Nephron progenitor cell (in vitro differentiated cells): ENCODE measurements at regions not wholly inside any gene's neighbourhood (a gene's known extent, or its start where the extent isn't known, plus 50 kb on each side); places are given as distances from the start of the nearest gene placed in this dataset.

Experiments
- DNase-seq: peaks from one replicate; pipeline ENCODE4 v3.0.0; 2021
- H3K27ac Mint-ChIP-seq: 2 replicates; pipeline ENCODE4 v1.8.0; 2021; ENCODE audit warnings: mild to moderate bottlenecking, moderate library complexity, mixed read lengths
- H3K27me3 Mint-ChIP-seq: 2 replicates; pipeline ENCODE4 v1.8.0; 2021; ENCODE audit warnings: mild to moderate bottlenecking, low read depth, mixed read lengths; ENCODE audit not compliant: poor library complexity
- H3K36me3 Mint-ChIP-seq: 2 replicates; pipeline ENCODE4 v1.8.0; 2021; ENCODE audit warnings: low read depth, mixed read lengths
- H3K4me1 Mint-ChIP-seq: 2 replicates; pipeline ENCODE4 v1.8.0; 2021; ENCODE audit warnings: mixed read lengths
- H3K4me3 Mint-ChIP-seq: 2 replicates; pipeline ENCODE4 v1.8.0; 2021; ENCODE audit warnings: mild to moderate bottlenecking, moderate library complexity, mixed read lengths
- H3K9me3 Mint-ChIP-seq: 2 replicates; pipeline ENCODE4 v1.8.0; 2021; ENCODE audit warnings: mild to moderate bottlenecking, moderate library complexity, mixed read lengths
- TF ChIP-seq, protein P1 (sequence below): fragments of 200-600 bp; sonication (generic); IDR thresholded peaks from 2 replicates; pipeline ENCODE4 v1.5.0; 2021; ENCODE audit warnings: antibody characterized with exemption

DNA sequence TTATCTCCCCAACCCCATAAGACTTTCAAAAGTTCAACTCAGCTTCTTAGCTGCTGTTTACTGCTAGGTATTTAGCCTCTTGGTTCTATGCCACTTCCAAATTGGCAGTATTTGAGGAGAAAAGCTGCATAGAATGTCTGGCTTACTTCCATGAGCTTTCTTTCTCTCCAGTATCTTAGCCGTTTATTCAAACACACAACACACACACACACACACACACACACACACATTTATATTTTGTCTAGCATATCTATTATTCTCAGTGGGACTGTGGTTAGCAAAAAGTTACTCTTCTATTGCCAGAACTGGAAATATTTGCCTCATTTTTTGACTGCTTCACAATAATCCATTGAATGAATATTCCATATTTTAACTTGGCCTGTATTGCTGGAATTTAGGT is 634.2 kb upstream of the IMPG1 start:
- TF ChIP-seq, protein P1, sequence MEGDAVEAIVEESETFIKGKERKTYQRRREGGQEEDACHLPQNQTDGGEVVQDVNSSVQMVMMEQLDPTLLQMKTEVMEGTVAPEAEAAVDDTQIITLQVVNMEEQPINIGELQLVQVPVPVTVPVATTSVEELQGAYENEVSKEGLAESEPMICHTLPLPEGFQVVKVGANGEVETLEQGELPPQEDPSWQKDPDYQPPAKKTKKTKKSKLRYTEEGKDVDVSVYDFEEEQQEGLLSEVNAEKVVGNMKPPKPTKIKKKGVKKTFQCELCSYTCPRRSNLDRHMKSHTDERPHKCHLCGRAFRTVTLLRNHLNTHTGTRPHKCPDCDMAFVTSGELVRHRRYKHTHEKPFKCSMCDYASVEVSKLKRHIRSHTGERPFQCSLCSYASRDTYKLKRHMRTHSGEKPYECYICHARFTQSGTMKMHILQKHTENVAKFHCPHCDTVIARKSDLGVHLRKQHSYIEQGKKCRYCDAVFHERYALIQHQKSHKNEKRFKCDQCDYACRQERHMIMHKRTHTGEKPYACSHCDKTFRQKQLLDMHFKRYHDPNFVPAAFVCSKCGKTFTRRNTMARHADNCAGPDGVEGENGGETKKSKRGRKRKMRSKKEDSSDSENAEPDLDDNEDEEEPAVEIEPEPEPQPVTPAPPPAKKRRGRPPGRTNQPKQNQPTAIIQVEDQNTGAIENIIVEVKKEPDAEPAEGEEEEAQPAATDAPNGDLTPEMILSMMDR, result no peak
- H3K9me3 Mint-ChIP-seq, result no peaks in the 10 kb centered on the region
- H3K4me3 Mint-ChIP-seq, result no peak overlapping the region
- no peaks in the 10 kb centered on the region for H3K36me3 Mint-ChIP-seq
- no peaks in the 10 kb centered on the region for H3K27me3 Mint-ChIP-seq
- H3K4me1 Mint-ChIP-seq, result peaks cover 43% of the 10 kb centered on the region
- DNase-seq, result no peak
- no peak overlapping the region for H3K27ac Mint-ChIP-seq

- TF ChIP-seq, protein P1, result no peak
- H3K27ac Mint-ChIP-seq, result no peak overlapping the region
- no peaks in the 10 kb centered on the region for H3K9me3 Mint-ChIP-seq
- no peaks in the 10 kb centered on the region for H3K27me3 Mint-ChIP-seq
- no peaks in the 10 kb centered on the region for H3K36me3 Mint-ChIP-seq
- H3K4me1 Mint-ChIP-seq, result peaks cover 46% of the 10 kb centered on the region
- no peak overlapping the region for H3K4me3 Mint-ChIP-seq
- no peak for DNase-seq
Measured at GRCh38 chr6:76706086-76706485, 633.6 kb upstream of the IMPG1 start.

GRCh38 chr6:76703786-76704185 is 631.3 kb upstream of the IMPG1 start:
- TF ChIP-seq, protein P1, result no peak
- no peak overlapping the region for H3K27ac Mint-ChIP-seq
- H3K9me3 Mint-ChIP-seq, result no peaks in the 10 kb centered on the region
- H3K4me3 Mint-ChIP-seq, result no peak overlapping the region
- H3K27me3 Mint-ChIP-seq, result no peaks in the 10 kb centered on the region
- DNase-seq, result no peak
- H3K36me3 Mint-ChIP-seq, result no peaks in the 10 kb centered on the region
- peaks cover 46% of the 10 kb centered on the region for H3K4me1 Mint-ChIP-seq

GRCh38 chr6:76703285-76703684 is 630.8 kb upstream of the IMPG1 start:
- Mint-ChIP-seq H3K9me3 (no peaks in the 10 kb centered on the region), H3K4me3 (no peak overlapping the region), H3K4me1 (peaks cover 46% of the 10 kb centered on the region), H3K27me3 (no peaks in the 10 kb centered on the region), H3K36me3 (no peaks in the 10 kb centered on the region), H3K27ac (no peak overlapping the region)
- no peak for DNase-seq
- TF ChIP-seq, protein P1, result no peak

GRCh38 chr6:76702187-76702586 is 629.7 kb upstream of the IMPG1 start:
- DNase-seq, result no peak
- Mint-ChIP-seq H3K4me1 (peaks cover 38% of the 10 kb centered on the region), H3K27me3 (no peaks in the 10 kb centered on the region), H3K27ac (no peak overlapping the region), H3K4me3 (no peak overlapping the region), H3K9me3 (no peaks in the 10 kb centered on the region), H3K36me3 (no peaks in the 10 kb centered on the region)
- TF ChIP-seq, protein P1, result no peak

DNA sequence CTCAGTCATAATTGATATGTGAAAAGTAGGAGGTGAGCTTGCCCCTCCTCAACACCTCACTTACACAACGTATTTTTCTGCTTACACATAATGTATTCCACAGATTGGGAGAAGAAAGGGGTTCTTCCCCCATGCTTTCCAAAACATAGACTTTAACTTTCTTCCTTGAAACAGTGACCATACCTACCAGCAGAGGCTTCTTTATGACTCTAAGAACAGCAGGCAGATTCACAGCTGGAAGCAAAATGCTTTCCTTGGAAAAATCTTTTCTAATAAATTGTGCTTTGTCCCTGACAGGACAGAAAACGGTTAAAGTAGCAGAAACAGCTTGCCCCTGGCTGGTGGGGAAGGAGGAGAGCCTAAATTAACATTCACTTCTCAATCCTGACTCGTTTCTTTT is 629.1 kb upstream of the IMPG1 start:
- no peaks in the 10 kb centered on the region for H3K36me3 Mint-ChIP-seq
- DNase-seq, result no peak
- no peaks in the 10 kb centered on the region for H3K9me3 Mint-ChIP-seq
- no peak overlapping the region for H3K27ac Mint-ChIP-seq
- no peaks in the 10 kb centered on the region for H3K27me3 Mint-ChIP-seq
- TF ChIP-seq, protein P1, result no peak
- H3K4me3 Mint-ChIP-seq, result no peak overlapping the region
- H3K4me1 Mint-ChIP-seq, result peaks cover 32% of the 10 kb centered on the region
